ENCODE measurements at regions not wholly inside any gene's neighbourhood (a gene's known extent, or its start where the extent isn't known, plus 50 kb on each side); places are given as distances from the start of the nearest gene placed in this dataset.

DNA sequence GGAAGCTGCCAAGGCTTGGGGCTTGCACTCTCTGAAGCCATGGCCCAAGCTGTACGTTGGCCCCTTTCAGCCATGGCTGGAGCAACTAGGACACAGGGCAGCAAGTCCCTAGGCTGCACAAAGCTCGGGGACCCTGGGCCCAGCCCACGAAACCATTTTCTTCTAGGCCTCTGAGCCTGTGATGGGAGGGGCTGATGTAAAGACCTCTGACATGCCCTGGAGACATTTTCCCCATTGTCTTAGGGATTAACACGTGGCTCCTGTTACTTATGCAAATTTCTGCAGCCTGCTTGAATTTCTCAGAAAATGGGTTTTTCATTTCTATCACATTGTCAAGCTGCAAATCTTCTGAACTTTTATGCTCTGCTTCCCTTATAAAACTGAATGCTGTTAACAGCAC lies 83.0 kb upstream of the DAP start:
- no peak for TF ChIP-seq CTCF (conservative IDR thresholded peaks at IDR 0.05)
- no peak for TF ChIP-seq EZH2 (IDR thresholded peaks at IDR 0.05; ENCODE audit: low read depth)
